ENCODE measurements at regions not wholly inside any gene's neighbourhood (a gene's known extent, or its start where the extent isn't known, plus 50 kb on each side); places are given as distances from the start of the nearest gene placed in this dataset.

DNA sequence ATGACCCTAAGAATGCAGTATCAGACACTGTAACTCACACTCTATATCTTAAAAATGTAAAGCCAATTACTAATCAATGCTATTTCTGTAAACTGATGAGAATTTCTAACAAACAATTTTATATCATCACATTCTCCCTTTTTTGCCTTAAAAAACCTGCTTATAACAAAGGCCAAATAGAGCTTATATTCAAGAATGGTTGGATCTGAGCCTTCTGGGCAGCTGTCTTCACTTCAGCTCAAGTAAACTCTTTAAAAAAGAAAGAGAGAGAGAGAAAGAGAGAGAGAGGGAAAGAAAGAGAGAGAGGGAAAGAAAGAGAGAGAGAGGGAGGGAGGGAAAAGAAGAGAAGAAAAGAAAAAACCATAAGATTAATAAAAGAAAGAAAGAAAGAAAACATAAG lies 231.8 kb downstream of the KCNE4 start:
- TF ChIP-seq, protein P1, sequence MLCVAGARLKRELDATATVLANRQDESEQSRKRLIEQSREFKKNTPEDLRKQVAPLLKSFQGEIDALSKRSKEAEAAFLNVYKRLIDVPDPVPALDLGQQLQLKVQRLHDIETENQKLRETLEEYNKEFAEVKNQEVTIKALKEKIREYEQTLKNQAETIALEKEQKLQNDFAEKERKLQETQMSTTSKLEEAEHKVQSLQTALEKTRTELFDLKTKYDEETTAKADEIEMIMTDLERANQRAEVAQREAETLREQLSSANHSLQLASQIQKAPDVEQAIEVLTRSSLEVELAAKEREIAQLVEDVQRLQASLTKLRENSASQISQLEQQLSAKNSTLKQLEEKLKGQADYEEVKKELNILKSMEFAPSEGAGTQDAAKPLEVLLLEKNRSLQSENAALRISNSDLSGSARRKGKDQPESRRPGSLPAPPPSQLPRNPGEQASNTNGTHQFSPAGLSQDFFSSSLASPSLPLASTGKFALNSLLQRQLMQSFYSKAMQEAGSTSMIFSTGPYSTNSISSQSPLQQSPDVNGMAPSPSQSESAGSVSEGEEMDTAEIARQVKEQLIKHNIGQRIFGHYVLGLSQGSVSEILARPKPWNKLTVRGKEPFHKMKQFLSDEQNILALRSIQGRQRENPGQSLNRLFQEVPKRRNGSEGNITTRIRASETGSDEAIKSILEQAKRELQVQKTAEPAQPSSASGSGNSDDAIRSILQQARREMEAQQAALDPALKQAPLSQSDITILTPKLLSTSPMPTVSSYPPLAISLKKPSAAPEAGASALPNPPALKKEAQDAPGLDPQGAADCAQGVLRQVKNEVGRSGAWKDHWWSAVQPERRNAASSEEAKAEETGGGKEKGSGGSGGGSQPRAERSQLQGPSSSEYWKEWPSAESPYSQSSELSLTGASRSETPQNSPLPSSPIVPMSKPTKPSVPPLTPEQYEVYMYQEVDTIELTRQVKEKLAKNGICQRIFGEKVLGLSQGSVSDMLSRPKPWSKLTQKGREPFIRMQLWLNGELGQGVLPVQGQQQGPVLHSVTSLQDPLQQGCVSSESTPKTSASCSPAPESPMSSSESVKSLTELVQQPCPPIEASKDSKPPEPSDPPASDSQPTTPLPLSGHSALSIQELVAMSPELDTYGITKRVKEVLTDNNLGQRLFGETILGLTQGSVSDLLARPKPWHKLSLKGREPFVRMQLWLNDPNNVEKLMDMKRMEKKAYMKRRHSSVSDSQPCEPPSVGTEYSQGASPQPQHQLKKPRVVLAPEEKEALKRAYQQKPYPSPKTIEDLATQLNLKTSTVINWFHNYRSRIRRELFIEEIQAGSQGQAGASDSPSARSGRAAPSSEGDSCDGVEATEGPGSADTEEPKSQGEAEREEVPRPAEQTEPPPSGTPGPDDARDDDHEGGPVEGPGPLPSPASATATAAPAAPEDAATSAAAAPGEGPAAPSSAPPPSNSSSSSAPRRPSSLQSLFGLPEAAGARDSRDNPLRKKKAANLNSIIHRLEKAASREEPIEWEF (IDR thresholded peaks at IDR 0.05; ENCODE audit: insufficient replicate concordance, low read depth, low read length) = no peak
- TF ChIP-seq SUZ12 (IDR thresholded peaks at IDR 0.05; ENCODE audit: unreplicated experiment) = no peak
- TF ChIP-seq, protein P2, sequence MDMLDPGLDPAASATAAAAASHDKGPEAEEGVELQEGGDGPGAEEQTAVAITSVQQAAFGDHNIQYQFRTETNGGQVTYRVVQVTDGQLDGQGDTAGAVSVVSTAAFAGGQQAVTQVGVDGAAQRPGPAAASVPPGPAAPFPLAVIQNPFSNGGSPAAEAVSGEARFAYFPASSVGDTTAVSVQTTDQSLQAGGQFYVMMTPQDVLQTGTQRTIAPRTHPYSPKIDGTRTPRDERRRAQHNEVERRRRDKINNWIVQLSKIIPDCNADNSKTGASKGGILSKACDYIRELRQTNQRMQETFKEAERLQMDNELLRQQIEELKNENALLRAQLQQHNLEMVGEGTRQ (IDR thresholded peaks at IDR 0.05; ENCODE audit: borderline replicate concordance, low read depth, low read length) = no peak
- TF ChIP-seq, protein P3, sequence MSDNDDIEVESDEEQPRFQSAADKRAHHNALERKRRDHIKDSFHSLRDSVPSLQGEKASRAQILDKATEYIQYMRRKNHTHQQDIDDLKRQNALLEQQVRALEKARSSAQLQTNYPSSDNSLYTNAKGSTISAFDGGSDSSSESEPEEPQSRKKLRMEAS (IDR thresholded peaks at IDR 0.05; ENCODE audit: low read depth, low read length) = no peak
- TF ChIP-seq POLR2AphosphoS5 (IDR thresholded peaks at IDR 0.05; ENCODE audit: low read length) = no peak
- TF ChIP-seq EGR1 (IDR thresholded peaks at IDR 0.05; ENCODE audit: borderline replicate concordance in 1 of 2, low read depth in 2 of 2, low read length in 2 of 2) = no peak
- TF ChIP-seq JUND (IDR thresholded peaks at IDR 0.05; ENCODE audit: low read depth, low read length) = no peak
- no peak for TF ChIP-seq SMC3 (IDR thresholded peaks at IDR 0.05; ENCODE audit: borderline replicate concordance, low read length)
- no peak for TF ChIP-seq SP1 (IDR thresholded peaks at IDR 0.05; ENCODE audit: low read depth, low read length)

Data from GM12878 (cell line).